K562 (cell line): ENCODE measurements at regions not wholly inside any gene's neighbourhood (a gene's known extent, or its start where the extent isn't known, plus 50 kb on each side); places are given as distances from the start of the nearest gene placed in this dataset.

Experiments used
- CTCF ChIP-seq, 3 experiments: IDR thresholded peaks in 2 of 3; conservative IDR thresholded peaks in 1 of 3; 2 replicates each; pipeline ENCODE4 v1.5.1; 2011 to 2012; ENCODE audit warnings: low read length in 3 of 3, mild to moderate bottlenecking in 3 of 3, control low read depth in 2 of 3, improper control_type of control experiment in 1 of 3, inconsistent platforms in 1 of 3, low read depth in 1 of 3, mixed read lengths in 1 of 3, moderate library complexity in 1 of 3; ENCODE audit not compliant: insufficient read depth in 2 of 3
- EGR1 ChIP-seq: fragments of 450-650 bp; conservative IDR thresholded peaks from 2 replicates; pipeline ENCODE4 v1.6.1; 2017; ENCODE audit warnings: mild to moderate bottlenecking
- EP300 ChIP-seq: IDR thresholded peaks from 2 replicates; pipeline ENCODE4 v1.6.1; 2012; ENCODE audit warnings: low read length, improper control_type of control experiment
- POLR2A ChIP-seq: fragments of 450-650 bp; conservative IDR thresholded peaks from 2 replicates; pipeline ENCODE4 v1.6.1; 2016
- ZNF239 ChIP-seq: fragments of 250-450 bp; sonication (Bioruptor Pico); IDR thresholded peaks from 2 replicates; pipeline ENCODE4 v1.4.0; 2020; ENCODE audit warnings: mild to moderate bottlenecking
- ZNF324 ChIP-seq: fragments of 250-450 bp; sonication (Bioruptor Pico); IDR thresholded peaks from 2 replicates; pipeline ENCODE4 v1.4.0; 2020; ENCODE audit warnings: mild to moderate bottlenecking
- ZNF449 ChIP-seq: fragments of 250-450 bp; sonication (Bioruptor Pico); IDR thresholded peaks from 2 replicates; pipeline ENCODE4 v1.8.0; 2022; ENCODE audit warnings: moderate library complexity, mild to moderate bottlenecking, inconsistent platforms

DNA sequence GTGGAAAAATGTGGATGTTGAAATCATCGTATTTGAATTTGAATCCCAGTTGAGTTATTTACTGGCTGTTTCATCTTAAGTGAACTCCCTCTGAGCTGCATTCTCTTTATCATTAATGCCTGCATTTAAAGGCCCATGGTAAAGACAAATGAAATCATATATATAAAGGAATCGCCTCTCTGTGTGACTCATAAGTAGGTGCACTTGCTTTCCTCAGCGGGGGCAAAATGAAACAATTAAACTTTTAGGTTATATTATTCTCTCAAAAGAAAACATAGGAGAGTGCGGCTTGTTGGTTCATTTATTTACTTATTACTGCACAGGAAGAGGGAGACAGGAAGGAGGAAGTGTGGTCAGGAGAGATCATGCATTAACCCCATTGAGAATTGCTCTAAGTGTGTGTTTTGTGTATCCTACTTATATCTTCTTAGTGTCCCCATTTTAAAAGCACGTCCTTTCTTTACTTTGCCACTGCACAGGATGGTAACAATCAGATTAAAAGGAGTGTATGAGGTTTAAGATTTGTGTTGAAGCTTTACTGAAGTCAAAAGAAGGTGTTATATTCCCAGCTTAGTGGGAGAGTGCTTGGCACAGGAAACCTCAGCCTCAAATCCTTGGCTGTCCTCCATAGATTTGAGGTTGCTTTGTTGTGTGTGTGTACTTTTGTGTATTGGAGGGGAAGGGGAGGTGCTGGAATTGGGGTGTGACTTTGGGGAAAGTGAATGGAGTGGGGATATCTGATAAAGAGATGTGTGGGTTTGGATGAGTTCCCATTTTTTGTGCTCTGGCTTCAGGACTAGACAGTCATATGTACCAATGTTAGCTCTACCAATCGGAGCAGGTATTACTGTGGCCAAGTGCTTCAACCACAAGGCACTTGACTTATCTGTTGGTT, 595.8 kb upstream of the NR2F2 start:
- no peak for TF ChIP-seq ZNF449 (CRISPR knock-in tag)
- no peak for TF ChIP-seq POLR2A
- no peak for TF ChIP-seq EP300
- TF ChIP-seq EGR1: no peak
- TF ChIP-seq CTCF (IDR thresholded peaks at IDR 0.05 in 2 of 3, conservative IDR thresholded peaks at IDR 0.05 in 1 of 3; ENCODE audit: insufficient read depth in 2 of 3, low read depth in 1 of 3, low read length in 3 of 3): no peak
- TF ChIP-seq ZNF324 (CRISPR knock-in tag): no peak
- TF ChIP-seq ZNF239 (CRISPR knock-in tag): no peak
